Skin epidermis (tissue), 12 donors: ENCODE measurements at regions not wholly inside any gene's neighbourhood (a gene's known extent, or its start where the extent isn't known, plus 50 kb on each side); places are given as distances from the start of the nearest gene placed in this dataset.
A peak's percentile ranks its signal among the peaks of the same experiment; 100 is the strongest.
"Not testable (repeated sequence)": the region's sequence is repeated elsewhere in the genome, so short reads cannot be mapped to it uniquely, and the experiment has no call there.

ENCODE experiments used
- H3K27ac ChIP-seq, 21 experiments: fragments of 200-600 bp; sonication (generic) in 11 of 21; one replicate each; pipeline ENCODE4 v1.5.0; 2020; ENCODE audit warnings: mild to moderate bottlenecking in 3 of 21, inconsistent platforms in 2 of 21, moderate library complexity in 2 of 21
- H3K4me3 ChIP-seq, 7 experiments: fragments of 200-600 bp; sonication (generic) in 2 of 7; one replicate each; pipeline ENCODE4 v1.5.0; 2020; ENCODE audit warnings: inconsistent platforms in 2 of 7, mild to moderate bottlenecking in 2 of 7, moderate library complexity in 1 of 7

GRCh38 chr5:74391410-74391809 lies 249.1 kb downstream of the ENC1 start:
- H3K4me3 ChIP-seq = no peak overlapping the region
- no peak overlapping the region for H3K27ac ChIP-seq

GRCh38 chr5:74390822-74391221 lies 249.7 kb downstream of the ENC1 start:
- Histone ChIP-seq H3K4me3 (no peak overlapping the region), H3K27ac (no peak overlapping the region)

DNA sequence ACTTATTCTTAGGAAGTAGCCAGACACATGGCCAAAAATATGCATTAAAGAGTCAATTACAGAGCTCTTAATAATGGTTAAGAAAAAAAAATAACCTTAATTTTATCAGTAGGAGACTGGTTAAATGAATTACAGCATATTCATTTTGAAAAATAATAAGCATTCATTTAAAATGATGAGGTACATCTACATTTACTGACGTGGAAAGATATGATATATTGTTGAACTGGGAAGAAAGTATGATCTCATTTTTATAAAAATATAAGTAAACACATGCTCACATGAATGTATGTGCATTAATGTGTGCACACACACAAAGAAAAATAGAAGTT lies 250.3 kb downstream of the ENC1 start:
- no peak overlapping the region for H3K27ac ChIP-seq
- H3K4me3 ChIP-seq = no peak overlapping the region

DNA sequence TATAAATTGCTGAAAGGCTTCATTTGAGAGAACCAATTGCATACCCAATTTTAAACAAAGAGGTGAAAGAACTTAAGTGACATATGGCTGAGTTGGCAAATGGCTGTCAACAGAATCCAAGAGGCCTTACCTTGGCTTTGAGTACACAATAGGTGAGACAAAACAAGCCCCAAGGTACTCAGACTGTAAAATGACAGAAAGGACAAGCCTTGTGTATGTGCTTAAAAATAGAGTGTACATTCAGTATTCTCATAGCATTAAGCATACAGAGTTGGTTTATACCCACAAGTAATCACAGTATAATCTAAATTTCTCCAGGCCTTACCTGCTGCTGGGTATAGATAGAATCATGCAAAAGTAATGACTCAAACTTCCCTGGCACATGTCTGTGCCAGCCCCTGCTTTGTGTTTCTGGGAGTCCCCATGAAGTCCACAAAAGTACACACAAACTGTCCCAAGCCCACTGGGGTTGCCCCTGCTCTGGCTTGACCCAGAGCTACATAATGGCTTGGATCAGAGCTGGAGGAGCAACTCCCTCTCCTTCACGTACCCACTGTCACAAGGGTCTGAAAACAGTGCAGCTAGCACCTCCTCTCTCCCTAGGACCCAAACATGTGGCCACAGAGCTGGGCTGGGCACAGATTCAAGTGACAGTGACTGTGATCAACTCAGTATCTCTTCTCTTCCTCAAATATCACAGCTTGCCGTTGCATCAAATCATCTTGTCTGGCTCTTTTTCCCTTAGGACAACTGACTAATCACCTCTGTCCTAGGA lies 250.8 kb downstream of the ENC1 start:
- Histone ChIP-seq H3K4me3 (no peak overlapping the region), H3K27ac (no peak overlapping the region)

GRCh38 chr5:74388411-74388810 lies 252.1 kb downstream of the ENC1 start:
- H3K27ac ChIP-seq, H3K4me3 ChIP-seq: not testable (repeated sequence)

DNA sequence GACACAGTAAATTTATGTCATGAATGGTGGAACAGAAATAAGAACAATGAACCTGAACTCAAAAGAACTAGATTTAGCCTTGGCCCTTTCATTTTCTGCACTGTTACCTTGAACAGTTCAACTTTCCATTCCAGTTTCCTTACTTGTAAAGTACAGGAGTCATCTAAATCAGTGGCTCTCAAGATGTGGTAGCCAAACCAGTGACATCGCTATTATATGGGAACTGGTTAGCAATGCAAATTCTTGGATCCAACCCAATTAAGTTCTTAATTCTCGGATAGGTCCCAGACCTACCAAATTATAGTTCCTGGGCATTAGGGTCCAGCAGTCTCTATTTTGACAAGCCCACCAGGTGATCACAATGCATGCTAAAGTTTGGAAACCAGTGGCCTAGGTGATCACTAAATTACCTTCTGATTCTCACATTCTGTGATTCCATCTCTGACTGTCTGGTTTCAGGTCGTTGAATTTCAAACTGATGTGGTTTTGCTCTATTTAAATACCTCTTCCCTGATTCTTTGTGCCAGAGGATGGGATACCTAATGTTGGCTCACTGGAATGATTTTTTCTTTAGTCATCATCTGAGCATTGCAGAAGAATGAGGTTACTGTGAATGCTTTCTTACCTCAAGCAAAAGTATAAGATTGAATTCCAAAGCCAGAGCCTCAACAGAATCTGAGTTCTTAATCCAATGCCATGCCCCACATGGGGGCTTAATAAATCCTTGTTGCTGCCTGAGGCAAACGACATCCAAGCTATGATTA lies 253.8 kb downstream of the ENC1 start:
- Histone ChIP-seq H3K27ac (no peak overlapping the region), H3K4me3 (no peak overlapping the region)

- Histone ChIP-seq H3K27ac (no peak overlapping the region), H3K4me3 (no peak overlapping the region)
Observed at GRCh38 chr5:74384851-74385250, 255.7 kb downstream of the ENC1 start.

DNA sequence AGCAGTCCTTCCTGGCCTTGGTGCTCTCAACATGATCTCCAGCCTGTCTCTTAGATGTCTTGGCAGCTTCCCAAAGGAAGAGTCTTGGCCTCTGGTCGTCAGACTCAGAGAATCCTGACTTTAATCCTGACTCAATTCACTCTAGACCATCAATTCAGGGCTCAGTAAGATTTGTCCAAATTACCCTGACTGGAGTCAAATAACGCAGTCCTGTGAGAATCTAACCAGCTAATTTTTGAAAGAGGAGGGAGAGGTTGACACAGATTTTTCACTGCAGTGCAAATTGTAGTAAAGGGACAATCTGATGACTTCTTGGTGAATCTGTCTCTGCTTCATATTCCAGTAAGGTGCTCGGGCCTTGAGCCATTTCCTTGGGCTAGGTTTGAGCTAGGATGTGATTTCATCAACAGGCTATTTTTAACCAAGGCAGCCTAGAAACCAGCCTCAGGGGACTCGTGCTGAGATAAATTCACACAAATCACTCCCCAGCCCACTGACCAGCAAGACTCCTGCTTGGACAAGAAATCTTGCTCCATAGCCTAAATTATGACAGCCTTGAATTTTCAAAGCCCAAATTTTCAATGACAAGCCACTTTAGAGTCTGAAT lies 257.4 kb downstream of the ENC1 start:
- Histone ChIP-seq H3K4me3 (no peak overlapping the region), H3K27ac (peak overlapping the region in 1 of 21 experiments; percentile 45)

GRCh38 chr5:74382123-74382855 lies 258.2 kb downstream of the ENC1 start:
- H3K27ac ChIP-seq = peak overlapping the region in 1 of 21 experiments; percentile 45
- H3K4me3 ChIP-seq = no peak overlapping the region

DNA sequence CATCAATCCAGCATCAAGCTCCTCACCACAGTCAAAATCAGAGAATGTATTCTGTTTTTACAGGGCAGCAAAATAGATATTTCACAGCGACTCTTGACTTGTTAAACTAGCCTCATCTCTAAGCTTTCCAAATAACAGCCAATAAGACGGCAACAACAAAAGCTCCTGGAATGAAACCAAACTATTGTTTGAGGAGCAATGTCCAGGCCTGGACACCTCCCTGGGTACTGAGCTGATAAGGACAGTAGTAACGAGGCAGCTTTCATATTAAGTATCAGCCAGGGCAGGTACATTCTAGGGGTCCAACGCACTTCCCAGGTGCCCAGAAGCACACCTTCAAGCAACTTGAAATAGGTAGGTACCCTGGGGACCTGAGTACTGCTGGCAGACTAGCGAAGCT lies 260.3 kb downstream of the ENC1 start:
- Histone ChIP-seq H3K4me3 (no peak overlapping the region), H3K27ac (no peak overlapping the region)

- Histone ChIP-seq H3K4me3 (no peak overlapping the region), H3K27ac (no peak overlapping the region)
Observed at GRCh38 chr5:74378464-74378863, 262.1 kb downstream of the ENC1 start.

DNA sequence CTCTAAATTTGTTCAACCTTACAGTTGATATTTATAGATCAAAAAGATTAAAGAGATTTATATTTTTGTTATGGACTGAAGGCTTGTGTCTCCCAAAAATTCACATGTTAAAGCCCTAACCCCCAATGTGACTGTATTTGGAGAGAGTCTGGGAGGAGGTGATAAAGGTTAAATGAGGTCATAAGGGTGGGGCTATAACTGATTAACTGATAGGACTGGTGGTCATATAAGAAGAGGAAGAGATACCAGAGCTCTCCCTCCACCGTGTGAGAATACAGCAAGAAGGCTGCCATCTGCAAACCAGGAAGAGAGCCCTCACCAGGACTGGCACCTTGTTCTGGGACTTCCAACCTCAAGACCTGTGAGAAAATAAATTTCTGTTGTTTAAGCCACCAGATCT lies 264.3 kb downstream of the ENC1 start:
- no peak overlapping the region for H3K4me3 ChIP-seq
- H3K27ac ChIP-seq = no peak overlapping the region

GRCh38 chr5:74375271-74375670 lies 265.3 kb downstream of the ENC1 start:
- Histone ChIP-seq H3K4me3 (no peak overlapping the region), H3K27ac (no peak overlapping the region)

- no peak overlapping the region for H3K4me3 ChIP-seq
- no peak overlapping the region for H3K27ac ChIP-seq
Observed at GRCh38 chr5:74374656-74375055, 265.9 kb downstream of the ENC1 start.

DNA sequence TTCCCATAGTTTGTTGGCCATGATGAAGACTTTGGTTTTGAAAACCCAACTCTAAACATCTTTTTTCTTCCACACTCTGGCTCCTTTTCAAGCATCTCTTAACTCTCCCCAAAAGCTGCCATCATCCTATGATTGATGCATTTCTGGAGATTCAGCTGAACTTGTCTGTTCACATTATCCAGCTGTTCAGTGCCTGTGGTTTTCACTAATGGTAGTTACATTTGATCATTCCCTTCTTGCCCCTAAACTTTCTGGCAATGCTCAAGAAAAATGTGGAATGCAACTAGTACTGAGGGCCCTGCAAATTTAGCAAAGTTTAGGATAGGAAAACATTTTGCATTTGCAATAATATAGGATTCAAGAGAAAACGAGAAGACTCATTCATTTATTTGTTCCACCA lies 267.5 kb downstream of the ENC1 start:
- Histone ChIP-seq H3K4me3 (no peak overlapping the region), H3K27ac (no peak overlapping the region)

DNA sequence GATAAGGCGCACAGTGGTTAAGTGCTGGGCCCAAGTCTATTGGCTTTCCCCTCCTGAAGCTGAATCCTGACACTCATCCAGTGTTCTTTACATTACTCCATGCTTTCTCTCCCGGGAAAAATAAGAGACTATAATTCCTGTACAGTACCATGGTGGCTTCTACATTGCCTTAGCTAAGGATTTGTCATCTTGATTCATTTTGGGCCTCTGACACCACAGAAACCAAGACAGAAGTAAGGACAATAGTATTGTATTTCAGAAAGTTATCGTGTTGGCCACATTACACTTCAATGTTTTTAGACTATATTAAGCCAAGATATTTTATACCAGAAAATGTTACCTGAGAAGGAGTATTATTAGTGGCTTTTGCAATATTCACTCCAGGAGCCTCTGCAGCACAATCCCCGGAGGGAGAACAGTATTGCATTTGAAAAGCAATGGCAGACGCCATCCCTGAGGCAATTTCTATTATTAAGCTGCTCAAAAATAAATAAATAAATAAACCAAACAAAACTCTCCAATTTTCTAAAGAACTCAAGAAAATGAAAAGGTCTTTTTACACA lies 267.9 kb downstream of the ENC1 start:
- no peak overlapping the region for H3K27ac ChIP-seq
- H3K4me3 ChIP-seq = no peak overlapping the region

DNA sequence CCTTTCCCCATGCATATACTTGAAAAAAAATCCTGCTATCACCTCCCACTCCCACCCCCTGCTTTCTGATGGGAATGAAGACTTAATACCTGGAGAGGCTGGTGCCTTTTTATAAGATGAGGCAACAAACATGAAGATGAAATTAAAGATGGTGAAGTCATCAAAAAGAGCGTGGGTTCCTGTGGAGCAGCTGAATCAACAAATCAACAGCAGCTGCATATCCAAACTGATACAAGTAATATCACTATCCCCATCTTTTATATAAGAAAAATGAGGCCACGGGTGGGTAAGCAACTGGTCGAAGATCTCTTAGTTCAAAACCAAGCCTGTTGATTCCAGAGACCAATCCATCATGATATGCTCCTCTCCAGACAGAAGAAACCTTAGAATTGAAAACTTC lies 268.5 kb downstream of the ENC1 start:
- no peak overlapping the region for H3K4me3 ChIP-seq
- H3K27ac ChIP-seq = no peak overlapping the region

- H3K4me3 ChIP-seq = no peak overlapping the region
- no peak overlapping the region for H3K27ac ChIP-seq
Observed at GRCh38 chr5:74371621-74372020, 268.9 kb downstream of the ENC1 start.

GRCh38 chr5:74370168-74370567 lies 270.4 kb downstream of the ENC1 start:
- peak overlapping the region in 1 of 21 experiments; percentile 10 for H3K27ac ChIP-seq

GRCh38 chr5:74369173-74369572 lies 271.4 kb downstream of the ENC1 start:
- peak overlapping the region in 1 of 21 experiments; percentile 5 for H3K27ac ChIP-seq

More at GRCh38 chr5:74370168-74370567, 270.4 kb downstream of the ENC1 start:
- no peak overlapping the region for H3K4me3 ChIP-seq

More at GRCh38 chr5:74369173-74369572, 271.4 kb downstream of the ENC1 start:
- H3K4me3 ChIP-seq = no peak overlapping the region
